Lung microvascular endothelial cell (primary cell): ENCODE measurements at regions not wholly inside any gene's neighbourhood (a gene's known extent, or its start where the extent isn't known, plus 50 kb on each side); places are given as distances from the start of the nearest gene placed in this dataset.
A peak's percentile ranks its signal among the peaks of the same experiment; 100 is the strongest.
"Not testable (repeated sequence)": the region's sequence is repeated elsewhere in the genome, so short reads cannot be mapped to it uniquely, and the experiment has no call there.

Experiments used
- DNase-seq, 2 donors: peaks; one replicate each; pipeline versions ENCODE4 v3.0.0 to v3.0.0-alpha.2; 2010; ENCODE audit warnings: low read depth in 2 of 2

GRCh38 chr12:46944771-46945170 lies 119.0 kb upstream of the SLC38A4 start:
- DNase-seq, result no peak

GRCh38 chr12:46945591-46945990 lies 119.8 kb upstream of the SLC38A4 start:
- DNase-seq, result no peak

- peak in 1 of 2 donors; percentile 39 for DNase-seq
Measured at GRCh38 chr12:46946137-46946536, 120.3 kb upstream of the SLC38A4 start.

- DNase-seq, result no peak
Measured at GRCh38 chr12:46948936-46949545, 123.2 kb upstream of the SLC38A4 start.

- no peak for DNase-seq
Measured at GRCh38 chr12:46950094-46950493, 124.3 kb upstream of the SLC38A4 start.

- DNase-seq, result no peak
Measured at GRCh38 chr12:46952880-46953483, 126.4 kb upstream of the PCED1B start.

GRCh38 chr12:46956451-46957035 lies 122.9 kb upstream of the PCED1B start:
- no peak for DNase-seq

- no peak for DNase-seq
Measured at GRCh38 chr12:46958053-46958452, 121.4 kb upstream of the PCED1B start.

- DNase-seq, result no peak
Measured at GRCh38 chr12:46958599-46959290, 120.7 kb upstream of the PCED1B start.

- DNase-seq, result peak in 1 of 2 donors; percentile 69
Measured at GRCh38 chr12:46959502-46959901, 119.9 kb upstream of the PCED1B start.

- no peak for DNase-seq
Measured at GRCh38 chr12:46960681-46961080, 118.7 kb upstream of the PCED1B start.

- DNase-seq, result no peak
Measured at GRCh38 chr12:46963191-46963590, 116.2 kb upstream of the PCED1B start.

- peak in 1 of 2 donors; percentile 60 for DNase-seq
Measured at GRCh38 chr12:46963977-46964971, 115.1 kb upstream of the PCED1B start.

- no peak for DNase-seq
Measured at GRCh38 chr12:46965137-46965536, 114.3 kb upstream of the PCED1B start.

GRCh38 chr12:46965880-46966279 lies 113.5 kb upstream of the PCED1B start:
- DNase-seq, result no peak

GRCh38 chr12:46970636-46971035 lies 108.8 kb upstream of the PCED1B start:
- no peak for DNase-seq

GRCh38 chr12:46973937-46974336 lies 105.5 kb upstream of the PCED1B start:
- DNase-seq, result not testable (repeated sequence)

- DNase-seq, result no peak
Measured at GRCh38 chr12:46977871-46978375, 101.5 kb upstream of the PCED1B start.

GRCh38 chr12:46981622-46982021 lies 97.8 kb upstream of the PCED1B start:
- no peak for DNase-seq

GRCh38 chr12:46982629-46983392 lies 96.6 kb upstream of the PCED1B start:
- DNase-seq, result no peak
